SK-N-SH (cell line): ENCODE measurements at regions not wholly inside any gene's neighbourhood (a gene's known extent, or its start where the extent isn't known, plus 50 kb on each side); places are given as distances from the start of the nearest gene placed in this dataset.

Source experiments
- CTCF ChIA-PET: fragments of 300-600, 350-600 bp; formaldehyde crosslinking; extraction: SDS; loops from one replicate; lab custom pipeline; 2021; lab: Yijun Ruan, JAX
- POLR2A ChIA-PET: fragments of 350-600 bp; sonication (Branson Sonifier 250); formaldehyde crosslinking; extraction: SDS; loops from one replicate; lab custom pipeline; 2020; ENCODE audit warnings: antibody characterized with exemption, inconsistent platforms; lab: Yijun Ruan, JAX
- DNase-seq: peaks from one replicate; pipeline ENCODE4 v3.0.0; 2012
- H2AFZ ChIP-seq: fragments of 200-600 bp; sonication (generic); 2 replicates; pipeline ENCODE4 v1.8.1; 2016; ENCODE audit warnings: antibody characterized with exemption, mild to moderate bottlenecking, low read depth
- H3F3A ChIP-seq: fragments of 200-600 bp; sonication (generic); replicated peaks from 2 replicates; pipeline ENCODE3; 2016; ENCODE audit warnings: antibody characterized with exemption, mild to moderate bottlenecking; ENCODE audit not compliant: insufficient read depth
- H3K27ac ChIP-seq, 2 experiments: fragments of 200-500 bp in 1 of 2; fragments of 200-600 bp in 1 of 2; sonication (Bioruptor generic) in 1 of 2; sonication (generic), shearing (Covaris generic) in 1 of 2; 2 replicates each; pipeline versions ENCODE4 v1.5.1 to v1.6.1; 2014 to 2016; ENCODE audit warnings: low read depth in 2 of 2, inconsistent platforms in 1 of 2, low read length in 1 of 2, mild to moderate bottlenecking in 1 of 2, mixed read lengths in 1 of 2
- H3K27me3 ChIP-seq: fragments of 200-600 bp; sonication (generic), shearing (Covaris generic); 2 replicates; pipeline ENCODE4 v1.6.1; 2016; ENCODE audit warnings: mixed run types; ENCODE audit not compliant: insufficient read depth
- H3K36me3 ChIP-seq, 2 experiments: fragments of 200-500 bp in 1 of 2; fragments of 200-600 bp in 1 of 2; sonication (Bioruptor generic) in 1 of 2; sonication (generic) in 1 of 2; replicated peaks in 1 of 2; 2 replicates each; pipeline versions ENCODE3 to v1.5.1; 2014 to 2016; ENCODE audit warnings: low read length in 1 of 2, mild to moderate bottlenecking in 1 of 2; ENCODE audit not compliant: insufficient read depth in 2 of 2, control insufficient read depth in 1 of 2
- H3K4me1 ChIP-seq, 2 experiments: fragments of 200-500 bp in 1 of 2; fragments of 200-600 bp in 1 of 2; sonication (Bioruptor generic) in 1 of 2; sonication (generic), shearing (Covaris generic) in 1 of 2; 2 replicates each; pipeline versions ENCODE4 v1.5.1 to v1.6.1; 2014 to 2016; ENCODE audit warnings: low read depth in 1 of 2, low read length in 1 of 2, mixed run types in 1 of 2; ENCODE audit not compliant: insufficient read depth in 2 of 2, control insufficient read depth in 1 of 2
- H3K4me2 ChIP-seq: fragments of 200-600 bp; sonication (generic), shearing (Covaris generic); 2 replicates; pipeline ENCODE4 v1.6.1; 2017; ENCODE audit warnings: mixed run types
- H3K4me3 ChIP-seq, 2 experiments: fragments of 200-500 bp in 1 of 2; fragments of 200-600 bp in 1 of 2; sonication (Bioruptor generic) in 1 of 2; sonication (generic), shearing (Covaris generic) in 1 of 2; 2 replicates each; pipeline versions ENCODE4 v1.5.1 to v1.8.1; 2014 to 2016; ENCODE audit warnings: low read depth in 2 of 2, inconsistent platforms in 1 of 2, low read length in 1 of 2, mild to moderate bottlenecking in 1 of 2, mixed read lengths in 1 of 2, moderate library complexity in 1 of 2
- H3K79me2 ChIP-seq: fragments of 200-600 bp; sonication (generic); 2 replicates; pipeline ENCODE4 v1.8.1; 2017; ENCODE audit warnings: mild to moderate bottlenecking; ENCODE audit not compliant: insufficient read depth
- H3K9ac ChIP-seq: fragments of 200-600 bp; sonication (generic); 2 replicates; pipeline ENCODE4 v1.6.1; 2017; ENCODE audit warnings: mixed run types
- H3K9me2 ChIP-seq: fragments of 200-600 bp; sonication (generic); 2 replicates; pipeline ENCODE4 v1.6.1; 2017; ENCODE audit warnings: mixed run types
- H3K9me3 ChIP-seq: fragments of 200-600 bp; sonication (generic); 2 replicates; pipeline ENCODE4 v1.6.1; 2017; ENCODE audit warnings: mixed run types, mild to moderate bottlenecking, moderate library complexity
- H4K20me1 ChIP-seq: fragments of 200-600 bp; sonication (generic); 2 replicates; pipeline ENCODE4 v1.6.1; 2017; ENCODE audit warnings: mild to moderate bottlenecking, mixed run types; ENCODE audit not compliant: insufficient read depth
- ELF1 ChIP-seq: IDR thresholded peaks from 2 replicates; pipeline ENCODE4 v1.4.0; 2012
- EZH2phosphoT487 ChIP-seq: fragments of 200-600 bp; sonication (generic); IDR thresholded peaks from 2 replicates; pipeline ENCODE4 v1.6.1; 2017; ENCODE audit warnings: low read depth, mixed run types, mild to moderate bottlenecking, antibody characterized with exemption, moderate library complexity, borderline replicate concordance
- FOSL2 ChIP-seq: IDR thresholded peaks from 2 replicates; pipeline ENCODE4 v1.4.0; 2012; ENCODE audit warnings: low read depth, mild to moderate bottlenecking, moderate library complexity, borderline replicate concordance
- FOXM1 ChIP-seq: IDR thresholded peaks from 2 replicates; pipeline ENCODE4 v1.4.0; 2012; ENCODE audit warnings: low read depth, mild to moderate bottlenecking
- GABPA ChIP-seq: IDR thresholded peaks from 2 replicates; pipeline ENCODE4 v1.4.0; 2012; ENCODE audit warnings: low read depth, mild to moderate bottlenecking
- IRF3 ChIP-seq: fragments of 150-350 bp; IDR thresholded peaks from 2 replicates; pipeline ENCODE4 v1.6.1; 2016; ENCODE audit warnings: mild to moderate bottlenecking, low read depth, low read length
- MEF2A ChIP-seq: IDR thresholded peaks from 2 replicates; pipeline ENCODE4 v1.4.0; 2012; ENCODE audit warnings: low read depth, borderline replicate concordance
- MXI1 ChIP-seq: IDR thresholded peaks from 2 replicates; pipeline ENCODE4 v1.6.1; 2012; ENCODE audit warnings: mild to moderate bottlenecking, low read depth, low read length, improper control_type of control experiment
- NRF1 ChIP-seq: IDR thresholded peaks from 2 replicates; pipeline ENCODE4 v1.6.1; 2012; ENCODE audit warnings: low read depth, mild to moderate bottlenecking, low read length
- RCOR1 ChIP-seq: fragments of 150-350 bp; IDR thresholded peaks from 2 replicates; pipeline ENCODE4 v1.6.1; 2017; ENCODE audit warnings: antibody characterized with exemption, low read length
- RFX5 ChIP-seq: IDR thresholded peaks from 2 replicates; pipeline ENCODE4 v1.6.1; 2012; ENCODE audit warnings: mild to moderate bottlenecking, improper control_type of control experiment, low read length
- SIN3A ChIP-seq: IDR thresholded peaks from 2 replicates; pipeline ENCODE4 v1.6.1; 2012; ENCODE audit warnings: low read depth, mild to moderate bottlenecking, low read length, moderate library complexity, borderline replicate concordance
- TAF1 ChIP-seq: IDR thresholded peaks from 2 replicates; pipeline ENCODE4 v1.6.1; 2012; ENCODE audit warnings: low read depth, mild to moderate bottlenecking, low read length, moderate library complexity, borderline replicate concordance
- TCF12 ChIP-seq: IDR thresholded peaks from 2 replicates; pipeline ENCODE4 v1.4.0; 2012
- USF1 ChIP-seq: IDR thresholded peaks from 2 replicates; pipeline ENCODE4 v1.4.0; 2012; ENCODE audit warnings: low read depth, borderline replicate concordance
- YY1 ChIP-seq: IDR thresholded peaks from 2 replicates; pipeline ENCODE4 v1.4.0; 2012; ENCODE audit warnings: low read depth, mild to moderate bottlenecking
- ZBTB33 ChIP-seq: IDR thresholded peaks from 2 replicates; pipeline ENCODE4 v1.4.0; 2012; ENCODE audit warnings: low read depth, borderline replicate concordance
- WGBS: methylation state at CpG from one replicate; pipeline ENCODE4 v1.1.6; 2017; ENCODE audit warnings: low lambda C conversion rate; 5-methylcytosine and 5-hydroxymethylcytosine counted together

- H3K4me2 ChIP-seq, result no peak overlapping the region
- H4K20me1 ChIP-seq, result no peaks in the 10 kb centered on the region
- H3K27me3 ChIP-seq, result no peaks in the 10 kb centered on the region
- no peak overlapping the region for H3K4me3 ChIP-seq
- TF ChIP-seq TCF12, result no peak
- no peak for TF ChIP-seq IRF3
- TF ChIP-seq NRF1, result no peak
- TF ChIP-seq RFX5, result no peak
- TF ChIP-seq GABPA, result no peak
- TF ChIP-seq ELF1, result no peak
- TF ChIP-seq TAF1, result no peak
- TF ChIP-seq SIN3A, result no peak
- no peak for TF ChIP-seq FOXM1
- TF ChIP-seq MXI1, result no peak
- TF ChIP-seq EZH2phosphoT487, result no peak
- no peak for TF ChIP-seq MEF2A
- TF ChIP-seq ZBTB33, result no peak
- TF ChIP-seq USF1, result no peak
- no peak for TF ChIP-seq FOSL2
- TF ChIP-seq RCOR1, result no peak
- TF ChIP-seq YY1, result no peak
- TF ChIP-seq, all 33 proteins: peak for 0
- Histone ChIP-seq H3K9me3 (no peaks in the 10 kb centered on the region), H3K27ac (no peak overlapping the region), H3K36me3 (no peaks in the 10 kb centered on the region), H3F3A (no peaks in the 10 kb centered on the region), H3K9me2 (no peaks in the 10 kb centered on the region), H2AFZ (no peak overlapping the region), H3K4me1 (peaks cover 0 to 8% of the 10 kb centered on the region in 2 experiments; a peak in 2 of 4 replicates), H3K9ac (no peak overlapping the region), H3K79me2 (no peaks in the 10 kb centered on the region)
- ChIA-PET POLR2A (no interaction called here), CTCF (no interaction called here)
- WGBS, result 85% methylated on average over 16 of the region's 16 CpGs
- no peak for DNase-seq
Measured at GRCh38 chr5:74143721-74144330, 496.7 kb downstream of the ENC1 start.
